Fibroblast of pulmonary artery (primary cell): ENCODE measurements at regions not wholly inside any gene's neighbourhood (a gene's known extent, or its start where the extent isn't known, plus 50 kb on each side); places are given as distances from the start of the nearest gene placed in this dataset.

Source experiments
- DNase-seq: peaks from one replicate; pipeline ENCODE4 v3.0.0-alpha.2; 2010; ENCODE audit warnings: low read depth
- H3K4me3 ChIP-seq: replicated peaks from 2 replicates; pipeline ENCODE4 v1.5.1; 2011; ENCODE audit warnings: low read depth, mild to moderate bottlenecking, control low read depth, low read length, moderate library complexity
- TF ChIP-seq, protein P1 (sequence below): IDR thresholded peaks from 2 replicates; pipeline ENCODE4 v1.5.1; 2011; ENCODE audit warnings: mild to moderate bottlenecking, control low read depth, low read length, inconsistent platforms; ENCODE audit errors: missing control alignments

- DNase-seq, result no peak
- H3K4me3 ChIP-seq, result no peak overlapping the region
- TF ChIP-seq, protein P1, sequence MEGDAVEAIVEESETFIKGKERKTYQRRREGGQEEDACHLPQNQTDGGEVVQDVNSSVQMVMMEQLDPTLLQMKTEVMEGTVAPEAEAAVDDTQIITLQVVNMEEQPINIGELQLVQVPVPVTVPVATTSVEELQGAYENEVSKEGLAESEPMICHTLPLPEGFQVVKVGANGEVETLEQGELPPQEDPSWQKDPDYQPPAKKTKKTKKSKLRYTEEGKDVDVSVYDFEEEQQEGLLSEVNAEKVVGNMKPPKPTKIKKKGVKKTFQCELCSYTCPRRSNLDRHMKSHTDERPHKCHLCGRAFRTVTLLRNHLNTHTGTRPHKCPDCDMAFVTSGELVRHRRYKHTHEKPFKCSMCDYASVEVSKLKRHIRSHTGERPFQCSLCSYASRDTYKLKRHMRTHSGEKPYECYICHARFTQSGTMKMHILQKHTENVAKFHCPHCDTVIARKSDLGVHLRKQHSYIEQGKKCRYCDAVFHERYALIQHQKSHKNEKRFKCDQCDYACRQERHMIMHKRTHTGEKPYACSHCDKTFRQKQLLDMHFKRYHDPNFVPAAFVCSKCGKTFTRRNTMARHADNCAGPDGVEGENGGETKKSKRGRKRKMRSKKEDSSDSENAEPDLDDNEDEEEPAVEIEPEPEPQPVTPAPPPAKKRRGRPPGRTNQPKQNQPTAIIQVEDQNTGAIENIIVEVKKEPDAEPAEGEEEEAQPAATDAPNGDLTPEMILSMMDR, result no peak
These were observed 257.0 kb downstream of the TSHZ3 start for GRCh38 chr19:31092274-31092673.

GRCh38 chr19:31089681-31090080, 259.6 kb downstream of the TSHZ3 start:
- TF ChIP-seq, protein P1, result no peak
- no peak for DNase-seq
- no peak overlapping the region for H3K4me3 ChIP-seq

DNA sequence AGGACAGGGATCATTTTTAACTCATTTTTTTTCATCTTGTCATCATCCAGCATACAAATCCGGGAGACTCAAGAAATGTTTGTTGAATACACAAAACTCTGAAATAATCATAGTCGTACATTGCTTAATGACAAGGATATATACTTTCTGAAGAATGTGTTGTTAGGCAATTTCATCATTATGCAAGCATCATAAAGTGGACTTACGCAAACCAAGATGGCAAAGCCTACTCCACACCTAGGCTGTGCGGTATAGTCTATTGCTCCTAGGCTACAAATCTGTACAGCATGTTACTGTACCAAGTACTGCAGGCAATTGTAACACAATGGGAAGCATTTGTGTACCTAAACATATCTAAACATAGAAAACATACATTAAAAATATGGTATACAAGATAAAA, 264.1 kb downstream of the TSHZ3 start:
- DNase-seq, result no peak
- TF ChIP-seq, protein P1, result no peak
- H3K4me3 ChIP-seq, result no peak overlapping the region

DNA sequence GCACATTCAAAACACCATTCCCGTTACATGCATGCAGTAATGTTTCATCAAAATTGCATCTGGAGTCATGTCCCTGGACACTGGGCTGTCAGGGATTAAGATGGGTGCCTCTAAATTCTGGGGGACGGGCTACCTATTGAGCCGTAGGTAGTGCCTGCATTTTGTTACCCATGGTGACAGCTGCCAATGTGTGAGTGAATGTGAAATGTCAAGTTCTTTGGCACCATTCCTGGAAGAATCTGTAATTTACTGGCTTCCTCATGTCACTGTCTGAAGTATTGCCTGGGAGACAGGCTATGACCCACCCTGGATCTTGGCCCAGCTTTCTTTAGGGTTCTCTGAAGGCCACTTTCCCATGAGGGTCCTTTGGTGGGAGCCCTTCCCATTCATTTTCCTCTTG, 266.1 kb downstream of the TSHZ3 start:
- H3K4me3 ChIP-seq, result no peak overlapping the region
- DNase-seq, result no peak
- TF ChIP-seq, protein P1, result no peak

- TF ChIP-seq, protein P1, result no peak
- no peak for DNase-seq
These were observed 274.0 kb downstream of the TSHZ3 start for GRCh38 chr19:31075146-31075655.

GRCh38 chr19:31074199-31075125, 274.8 kb downstream of the TSHZ3 start:
- DNase-seq, result no peak
- no peak overlapping the region for H3K4me3 ChIP-seq
- TF ChIP-seq, protein P1, result no peak

More at GRCh38 chr19:31075146-31075655, 274.0 kb downstream of the TSHZ3 start:
- no peak overlapping the region for H3K4me3 ChIP-seq
